ENCODE measurements at regions not wholly inside any gene's neighbourhood (a gene's known extent, or its start where the extent isn't known, plus 50 kb on each side); places are given as distances from the start of the nearest gene placed in this dataset.

DNA sequence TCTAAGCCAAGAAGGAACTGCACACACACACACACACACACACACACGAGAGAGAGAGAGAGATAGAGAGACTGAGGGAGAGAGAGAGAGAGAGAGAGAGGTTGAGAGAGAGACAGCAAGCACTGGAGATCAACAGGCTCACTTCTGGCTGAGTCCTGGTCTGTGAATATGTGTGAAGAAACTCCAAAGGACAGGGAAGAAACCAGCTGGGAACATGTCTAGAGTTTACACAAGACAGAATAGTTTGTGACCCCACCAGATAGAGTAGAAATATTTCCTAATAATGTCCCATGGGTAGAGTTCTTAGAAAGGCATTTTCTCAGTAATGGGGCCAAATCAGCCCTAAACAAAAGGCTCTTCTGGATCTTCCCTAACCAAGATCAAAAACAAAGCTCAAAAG lies 155.5 kb upstream of the IGFBP3 start:
- TF ChIP-seq, protein P1, sequence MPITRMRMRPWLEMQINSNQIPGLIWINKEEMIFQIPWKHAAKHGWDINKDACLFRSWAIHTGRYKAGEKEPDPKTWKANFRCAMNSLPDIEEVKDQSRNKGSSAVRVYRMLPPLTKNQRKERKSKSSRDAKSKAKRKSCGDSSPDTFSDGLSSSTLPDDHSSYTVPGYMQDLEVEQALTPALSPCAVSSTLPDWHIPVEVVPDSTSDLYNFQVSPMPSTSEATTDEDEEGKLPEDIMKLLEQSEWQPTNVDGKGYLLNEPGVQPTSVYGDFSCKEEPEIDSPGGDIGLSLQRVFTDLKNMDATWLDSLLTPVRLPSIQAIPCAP (CRISPR knock-in tag; IDR thresholded peaks at IDR 0.05): no peak
- TF ChIP-seq ELF4 (CRISPR knock-in tag; IDR thresholded peaks at IDR 0.05; ENCODE audit: low read depth): no peak
- TF ChIP-seq, protein P2, sequence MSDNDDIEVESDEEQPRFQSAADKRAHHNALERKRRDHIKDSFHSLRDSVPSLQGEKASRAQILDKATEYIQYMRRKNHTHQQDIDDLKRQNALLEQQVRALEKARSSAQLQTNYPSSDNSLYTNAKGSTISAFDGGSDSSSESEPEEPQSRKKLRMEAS (CRISPR knock-in tag; IDR thresholded peaks at IDR 0.05): no peak
- TF ChIP-seq NR2C2 (CRISPR knock-in tag; IDR thresholded peaks at IDR 0.05): no peak
